Neural progenitor cell (in vitro differentiated cells): ENCODE measurements at regions not wholly inside any gene's neighbourhood (a gene's known extent, or its start where the extent isn't known, plus 50 kb on each side); places are given as distances from the start of the nearest gene placed in this dataset.

Source experiments
- DNase-seq: peaks from one replicate; pipeline ENCODE4 v3.0.0-alpha.2; 2016; ENCODE audit warnings: low spot score
- H2AFZ ChIP-seq: fragments of 200-600 bp; sonication (generic); replicated peaks from 2 replicates; pipeline ENCODE4 v1.6.1; 2016; ENCODE audit warnings: antibody characterized with exemption
- H3F3A ChIP-seq: fragments of 200-600 bp; sonication (generic); 2 replicates; pipeline ENCODE4 v1.6.1; 2016; ENCODE audit warnings: antibody characterized with exemption, low read depth
- H3K27ac ChIP-seq: fragments of 200-600 bp; sonication (generic); 2 replicates; pipeline ENCODE4 v1.5.1; 2016; ENCODE audit warnings: mild to moderate bottlenecking
- H3K27me3 ChIP-seq: fragments of 200-600 bp; sonication (generic); 2 replicates; pipeline ENCODE4 v1.6.1; 2016; ENCODE audit warnings: mild to moderate bottlenecking, moderate library complexity
- H3K36me3 ChIP-seq: fragments of 200-600 bp; sonication (generic); 2 replicates; pipeline ENCODE4 v1.5.1; 2016
- H3K4me1 ChIP-seq: fragments of 200-600 bp; sonication (generic); 2 replicates; pipeline ENCODE4 v1.6.1; 2016; ENCODE audit warnings: mixed run types
- H3K4me2 ChIP-seq: fragments of 200-600 bp; sonication (generic); 2 replicates; pipeline ENCODE4 v1.6.1; 2016
- H3K4me3 ChIP-seq: fragments of 200-600 bp; sonication (generic); 2 replicates; pipeline ENCODE4 v1.5.1; 2016
- H3K79me2 ChIP-seq: fragments of 200-600 bp; sonication (generic); 2 replicates; pipeline ENCODE4 v1.6.1; 2016; ENCODE audit warnings: low read depth
- H3K9ac ChIP-seq: fragments of 200-600 bp; sonication (generic); 2 replicates; pipeline ENCODE4 v1.6.1; 2016
- H3K9me3 ChIP-seq: fragments of 200-600 bp; sonication (generic); 2 replicates; pipeline ENCODE4 v1.5.1; 2016; ENCODE audit warnings: low read depth
- H4K20me1 ChIP-seq: fragments of 200-600 bp; sonication (generic); 2 replicates; pipeline ENCODE4 v1.6.1; 2016; ENCODE audit warnings: low read depth
- H3K27ac Mint-ChIP-seq: 3 replicates; pipeline ENCODE4 v1.8.0; 2021; ENCODE audit warnings: mixed read lengths
- H3K27me3 Mint-ChIP-seq: 2 replicates; pipeline ENCODE4 v1.8.0; 2022; ENCODE audit warnings: low read depth, mild to moderate bottlenecking, inconsistent platforms, moderate library complexity, mixed read lengths; ENCODE audit not compliant: insufficient read depth
- H3K36me3 Mint-ChIP-seq: 3 replicates; pipeline ENCODE4 v1.8.0; 2021; ENCODE audit warnings: mixed read lengths
- H3K4me1 Mint-ChIP-seq: 3 replicates; pipeline ENCODE4 v1.8.0; 2021; ENCODE audit warnings: mixed read lengths
- H3K4me3 Mint-ChIP-seq: 3 replicates; pipeline ENCODE4 v1.8.0; 2021; ENCODE audit warnings: mild to moderate bottlenecking, moderate library complexity, mixed read lengths
- H3K9me3 Mint-ChIP-seq: 3 replicates; pipeline ENCODE4 v1.8.0; 2020; ENCODE audit warnings: mixed read lengths
- CTCF ChIP-seq: fragments of 200-600 bp; sonication (generic); IDR thresholded peaks from 2 replicates; pipeline ENCODE4 v1.5.1; 2017; ENCODE audit warnings: antibody characterized with exemption, mild to moderate bottlenecking
- EZH2 ChIP-seq: fragments of 200-600 bp; sonication (generic); IDR thresholded peaks from 2 replicates; pipeline ENCODE4 v1.6.1; 2017; ENCODE audit warnings: antibody characterized with exemption, mild to moderate bottlenecking, moderate library complexity
- EZH2phosphoT487 ChIP-seq: fragments of 200-600 bp; sonication (generic); IDR thresholded peaks from 2 replicates; pipeline ENCODE4 v1.6.1; 2017; ENCODE audit warnings: antibody characterized with exemption

- H3K36me3 ChIP-seq, result no peaks in the 10 kb centered on the region
- H3F3A ChIP-seq, result no peaks in the 10 kb centered on the region
- TF ChIP-seq CTCF, result no peak
- TF ChIP-seq EZH2phosphoT487, result no peak
- TF ChIP-seq EZH2, result no peak
- H3K27ac ChIP-seq, result no peak overlapping the region
- no peaks in the 10 kb centered on the region for H3K4me1 ChIP-seq
- no peak overlapping the region for H3K4me2 ChIP-seq
- no peak for DNase-seq
- no peaks in the 10 kb centered on the region for H3K9me3 ChIP-seq
- Mint-ChIP-seq H3K4me3 (no peak overlapping the region), H3K4me1 (no peaks in the 10 kb centered on the region), H3K27ac (no peak overlapping the region), H3K9me3 (no peaks in the 10 kb centered on the region), H3K36me3 (no peaks in the 10 kb centered on the region), H3K27me3 (no peaks in the 10 kb centered on the region)
- H4K20me1 ChIP-seq, result no peaks in the 10 kb centered on the region
- no peak overlapping the region for H3K4me3 ChIP-seq
- H3K79me2 ChIP-seq, result no peaks in the 10 kb centered on the region
- H2AFZ ChIP-seq, result no peak overlapping the region
- H3K27me3 ChIP-seq, result no peaks in the 10 kb centered on the region
- no peak overlapping the region for H3K9ac ChIP-seq
Measured at GRCh38 chr4:145352438-145353145, 129.1 kb upstream of the SMAD1 start.

- H3K4me1 Mint-ChIP-seq, result no peaks in the 10 kb centered on the region
- Histone ChIP-seq H3K4me3 (no peak overlapping the region), H3K79me2 (no peaks in the 10 kb centered on the region), H3K4me2 (no peak overlapping the region), H4K20me1 (no peaks in the 10 kb centered on the region), H2AFZ (no peak overlapping the region), H3K4me1 (no peaks in the 10 kb centered on the region), H3K27me3 (no peaks in the 10 kb centered on the region), H3K9me3 (no peaks in the 10 kb centered on the region), H3F3A (no peaks in the 10 kb centered on the region), H3K9ac (no peak overlapping the region), H3K27ac (no peak overlapping the region), H3K36me3 (no peaks in the 10 kb centered on the region)
- no peak for DNase-seq
- no peaks in the 10 kb centered on the region for H3K9me3 Mint-ChIP-seq
- no peak overlapping the region for H3K4me3 Mint-ChIP-seq
- H3K27me3 Mint-ChIP-seq, result no peaks in the 10 kb centered on the region
- H3K36me3 Mint-ChIP-seq, result no peaks in the 10 kb centered on the region
- no peak for TF ChIP-seq CTCF
- no peak for TF ChIP-seq EZH2
- no peak for TF ChIP-seq EZH2phosphoT487
- no peak overlapping the region for H3K27ac Mint-ChIP-seq
Measured at GRCh38 chr4:145351922-145352321, 129.7 kb upstream of the SMAD1 start.

- Histone ChIP-seq H3K27ac (no peak overlapping the region), H3F3A (no peaks in the 10 kb centered on the region), H4K20me1 (no peaks in the 10 kb centered on the region), H3K4me2 (no peak overlapping the region), H3K27me3 (no peaks in the 10 kb centered on the region), H2AFZ (no peak overlapping the region), H3K79me2 (no peaks in the 10 kb centered on the region), H3K9me3 (no peaks in the 10 kb centered on the region), H3K36me3 (no peaks in the 10 kb centered on the region), H3K9ac (no peak overlapping the region), H3K4me3 (no peak overlapping the region), H3K4me1 (no peaks in the 10 kb centered on the region)
- Mint-ChIP-seq H3K27ac (no peak overlapping the region), H3K27me3 (no peaks in the 10 kb centered on the region), H3K4me1 (no peaks in the 10 kb centered on the region), H3K4me3 (no peak overlapping the region), H3K36me3 (no peaks in the 10 kb centered on the region), H3K9me3 (peaks cover 2% of the 10 kb centered on the region)
- DNase-seq, result no peak
- no peak for TF ChIP-seq EZH2phosphoT487
- TF ChIP-seq EZH2, result no peak
- TF ChIP-seq CTCF, result no peak
Measured at GRCh38 chr4:145351162-145351561, 130.5 kb upstream of the SMAD1 start.
